Breast epithelium (tissue), 4 donors: ENCODE measurements at regions not wholly inside any gene's neighbourhood (a gene's known extent, or its start where the extent isn't known, plus 50 kb on each side); places are given as distances from the start of the nearest gene placed in this dataset.

Experiments
- DNase-seq, 2 donors: peaks; one replicate each; pipeline ENCODE4 v3.0.0-alpha.2; 2019; ENCODE audit warnings: low spot score in 2 of 2
- H3K27ac ChIP-seq, 2 donors: fragments of 200-600 bp; sonication (generic) in 1 of 2; one replicate each; pipeline ENCODE4 v1.5.1; 2016 to 2019; ENCODE audit warnings: mild to moderate bottlenecking in 1 of 2
- H3K27me3 ChIP-seq, 2 donors: fragments of 200-600 bp; sonication (generic) in 1 of 2; one replicate each; pipeline versions ENCODE4 v1.5.1 to v1.6.0; 2017 to 2019; ENCODE audit warnings: control low read depth in 1 of 2, mild to moderate bottlenecking in 1 of 2
- H3K36me3 ChIP-seq: fragments of 200-600 bp; one replicate; pipeline ENCODE4 v1.5.1; 2019
- H3K4me1 ChIP-seq, 2 donors: fragments of 200-600 bp; sonication (generic); one replicate each; pipeline ENCODE4 v1.5.1; 2016 to 2019; ENCODE audit warnings: control low read depth in 1 of 2
- H3K4me3 ChIP-seq, 3 donors: fragments of 200-600 bp; sonication (generic); 1 replicate in 2 of 3; 2 replicates in 1 of 3; pipeline ENCODE4 v1.5.1; 2016 to 2019; ENCODE audit warnings: mild to moderate bottlenecking in 3 of 3, moderate library complexity in 2 of 3
- H3K9me3 ChIP-seq, 2 donors: fragments of 200-600 bp; sonication (generic) in 1 of 2; one replicate each; pipeline ENCODE4 v1.5.1; 2016 to 2019; ENCODE audit warnings: control low read depth in 1 of 2
- CTCF ChIP-seq, 3 donors: fragments of 450-650 bp; IDR thresholded peaks; one replicate each; pipeline ENCODE4 v1.5.1; 2016 to 2017; ENCODE audit warnings: antibody characterized with exemption in 3 of 3, mild to moderate bottlenecking in 3 of 3, moderate library complexity in 3 of 3
- POLR2A ChIP-seq: fragments of 450-650 bp; IDR thresholded peaks from one replicate; pipeline ENCODE4 v1.6.1; 2016; ENCODE audit warnings: antibody characterized with exemption, mild to moderate bottlenecking, moderate library complexity
- POLR2AphosphoS5 ChIP-seq, 3 donors: sonication (generic); formaldehyde crosslinking; IDR thresholded peaks; one replicate each; pipeline ENCODE4 v1.6.1; 2017; ENCODE audit warnings: antibody characterized with exemption in 3 of 3
- intact Hi-C: fragments of 100-400 bp; cut with DNase I; formaldehyde crosslinking; loops from one replicate; pipeline ENCODE4 v1.15.1; 2023; ENCODE audit warnings: low total_unique reads

DNA sequence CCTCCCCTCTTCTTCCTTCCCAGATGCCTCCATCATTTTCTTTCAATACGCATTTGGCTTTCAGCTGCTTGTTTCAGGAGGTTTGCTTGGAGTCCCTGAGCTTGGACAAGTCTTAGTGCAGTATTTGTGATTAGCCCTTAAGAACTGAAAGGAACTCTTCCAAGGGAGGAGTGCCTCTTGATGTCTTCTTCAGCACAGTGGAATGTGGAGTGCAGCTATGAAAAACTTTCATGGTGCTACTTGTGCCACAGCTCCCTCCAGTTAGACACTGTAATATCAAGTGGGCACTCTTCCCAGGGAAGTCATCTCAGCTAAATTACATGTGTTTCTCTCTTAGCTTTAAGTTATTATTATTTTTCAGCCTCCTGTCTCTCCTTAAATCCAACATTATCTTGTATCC is 173.1 kb downstream of the NECTIN3 start:
- peaks cover 13 to 18% of the 10 kb centered on the region in 2 donors for H3K9me3 ChIP-seq
- intact Hi-C loops = no loop called here
- no peak overlapping the region for H3K27ac ChIP-seq
- no peak overlapping the region for H3K4me3 ChIP-seq
- H3K4me1 ChIP-seq = no peaks in the 10 kb centered on the region
- H3K36me3 ChIP-seq = no peaks in the 10 kb centered on the region
- no peak for DNase-seq
- H3K27me3 ChIP-seq = no peaks in the 10 kb centered on the region
- TF ChIP-seq POLR2A (no peak), CTCF (IDR thresholded peaks at IDR 0.05) (no peak), POLR2AphosphoS5 (IDR thresholded peaks at IDR 0.05) (no peak)

GRCh38 chr3:111246967-111247760 is 175.5 kb downstream of the NECTIN3 start:
- intact Hi-C loops = no loop called here
- Histone ChIP-seq H3K27me3 (no peaks in the 10 kb centered on the region), H3K4me1 (no peaks in the 10 kb centered on the region), H3K9me3 (peaks cover 10 to 11% of the 10 kb centered on the region in 2 donors), H3K36me3 (no peaks in the 10 kb centered on the region), H3K27ac (no peak overlapping the region), H3K4me3 (no peak overlapping the region)
- TF ChIP-seq POLR2AphosphoS5 (IDR thresholded peaks at IDR 0.05) (no peak), CTCF (IDR thresholded peaks at IDR 0.05) (no peak)
- DNase-seq = no peak

GRCh38 chr3:111248406-111248805 is 176.8 kb downstream of the NECTIN3 start:
- H3K4me3 ChIP-seq = no peak overlapping the region
- H3K36me3 ChIP-seq = no peaks in the 10 kb centered on the region
- no peaks in the 10 kb centered on the region for H3K9me3 ChIP-seq
- TF ChIP-seq POLR2A = no peak
- no peak for TF ChIP-seq POLR2AphosphoS5 (IDR thresholded peaks at IDR 0.05)
- TF ChIP-seq CTCF (IDR thresholded peaks at IDR 0.05) = no peak
- DNase-seq = no peak
- intact Hi-C loops = no loop called here
- no peaks in the 10 kb centered on the region for H3K27me3 ChIP-seq
- H3K4me1 ChIP-seq = no peaks in the 10 kb centered on the region
- H3K27ac ChIP-seq = no peak overlapping the region

- Histone ChIP-seq H3K27ac (no peak overlapping the region), H3K4me1 (no peaks in the 10 kb centered on the region), H3K4me3 (no peak overlapping the region), H3K9me3 (no peaks in the 10 kb centered on the region), H3K27me3 (no peaks in the 10 kb centered on the region), H3K36me3 (no peaks in the 10 kb centered on the region)
- intact Hi-C loops = no loop called here
- no peak for TF ChIP-seq CTCF (IDR thresholded peaks at IDR 0.05)
- TF ChIP-seq POLR2AphosphoS5 (IDR thresholded peaks at IDR 0.05) = no peak
- TF ChIP-seq POLR2A = no peak
- no peak for DNase-seq
These were observed 177.8 kb downstream of the NECTIN3 start for GRCh38 chr3:111249421-111249820.

DNA sequence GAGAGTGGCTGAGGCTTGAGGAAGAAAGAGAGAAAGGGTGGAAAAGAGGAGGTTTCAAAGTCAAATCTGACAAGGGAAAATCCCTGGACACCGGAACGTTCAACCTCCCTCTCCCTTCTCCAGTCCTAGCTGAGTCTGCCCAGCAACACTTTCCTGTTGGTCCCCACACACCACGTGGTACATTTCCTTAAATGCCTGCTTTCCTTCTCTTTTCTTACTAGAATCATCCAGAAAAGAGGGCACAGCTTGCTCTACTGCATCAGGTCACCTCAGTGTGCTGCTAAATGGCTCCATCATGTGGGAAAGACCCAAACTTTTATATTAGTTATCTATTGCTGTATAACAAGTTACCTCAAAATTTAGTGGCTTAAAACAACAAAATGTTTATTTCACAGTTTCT is 181.2 kb downstream of the NECTIN3 start:
- Histone ChIP-seq H3K4me1 (no peaks in the 10 kb centered on the region), H3K27me3 (no peaks in the 10 kb centered on the region), H3K36me3 (no peaks in the 10 kb centered on the region), H3K27ac (no peak overlapping the region), H3K9me3 (no peaks in the 10 kb centered on the region), H3K4me3 (no peak overlapping the region)
- TF ChIP-seq POLR2A = no peak
- intact Hi-C loops = no loop called here
- DNase-seq = no peak
